Adrenal gland (tissue), 9 donors: ENCODE measurements at regions not wholly inside any gene's neighbourhood (a gene's known extent, or its start where the extent isn't known, plus 50 kb on each side); places are given as distances from the start of the nearest gene placed in this dataset.

ENCODE experiments used
- DNase-seq, 7 donors: peaks; one replicate each; pipeline ENCODE4 v3.0.0-alpha.2; 2019 to 2020
- H3K27ac ChIP-seq, 5 donors: fragments of 200-600 bp; sonication (generic) in 4 of 5; 1 replicate in 3 of 5; 2 replicates in 2 of 5; pipeline versions ENCODE4 v1.5.1 to v1.8.0; 2016 to 2020; ENCODE audit warnings: mild to moderate bottlenecking in 1 of 5
- H3K27me3 ChIP-seq: fragments of 200-600 bp; 2 replicates; pipeline ENCODE4 v1.8.0; 2021
- H3K36me3 ChIP-seq, 2 donors: fragments of 200-600 bp; replicated peaks in 1 of 2; 1 replicate in 1 of 2; 2 replicates in 1 of 2; pipeline versions ENCODE4 v1.5.1 to v1.8.0; 2018 to 2022
- H3K4me1 ChIP-seq, 2 donors: fragments of 200-600 bp; replicated peaks in 1 of 2; 1 replicate in 1 of 2; 2 replicates in 1 of 2; pipeline versions ENCODE4 v1.5.1 to v1.8.0; 2018 to 2021
- H3K4me3 ChIP-seq, 4 donors: fragments of 200-600 bp; sonication (generic) in 3 of 4; one replicate each; pipeline ENCODE4 v1.5.1; 2016 to 2018
- H3K9me3 ChIP-seq, 3 donors: fragments of 200-600 bp; sonication (generic) in 1 of 3; replicated peaks in 1 of 3; 1 replicate in 2 of 3; 2 replicates in 1 of 3; pipeline versions ENCODE4 v1.5.1 to v1.8.0; 2016 to 2021
- CTCF ChIP-seq, 6 experiments: fragments of 450-650 bp in 4 of 6; fragments of 200-600 bp in 2 of 6; sonication (generic) in 1 of 6; IDR thresholded peaks; 1 replicate in 5 of 6; 2 replicates in 1 of 6; pipeline versions ENCODE4 v1.5.1 to v1.8.0; 2016 to 2021; ENCODE audit warnings: antibody characterized with exemption in 6 of 6, mild to moderate bottlenecking in 2 of 6, moderate library complexity in 1 of 6
- POLR2A ChIP-seq, 2 donors: fragments of 450-650 bp; IDR thresholded peaks; one replicate each; pipeline ENCODE4 v1.6.1; 2017; ENCODE audit warnings: antibody characterized with exemption in 2 of 2, mild to moderate bottlenecking in 2 of 2, moderate library complexity in 1 of 2
- WGBS, 4 donors: extraction: QIAGEN DNeasy Blood & Tissue Kit in 2 of 4; methylation state at CpG; one replicate each; pipeline versions ENCODE4 v1.1.5 to v1.1.7; 2013 to 2017; 5-methylcytosine and 5-hydroxymethylcytosine counted together
- intact Hi-C, 2 donors: fragments of 100-400 bp; cut with DNase I; formaldehyde crosslinking; loops; one replicate each; pipeline versions ENCODE4 v1.14.1 to v1.15.0; 2022 to 2023
- donor health status: healthy with polysubstance abuse.
- donor health status: Bipolar disorder and iron deficiency.
- donor health status: DM: yes; HTN: yes; CAD: no.
- donor health status: DM: no; HTN: no; CAD: no.
- donor health status: DM: no; HTN: no; CAD: no.

- Histone ChIP-seq H3K9me3 (no peaks in the 10 kb centered on the region), H3K4me1 (no peaks in the 10 kb centered on the region), H3K36me3 (no peaks in the 10 kb centered on the region), H3K4me3 (no peak overlapping the region), H3K27ac (no peak overlapping the region), H3K27me3 (no peaks in the 10 kb centered on the region)
- no peak for DNase-seq
- TF ChIP-seq CTCF (IDR thresholded peaks at IDR 0.05), result no peak
- TF ChIP-seq POLR2A (IDR thresholded peaks at IDR 0.05), result no peak
- intact Hi-C loops, result no loop called here
- 69 to 87% (median 76%) methylated on average over 2 of the region's 2 CpGs for WGBS, 4 donors
These were observed 142.3 kb upstream of the CDH5 start for GRCh38 chr16:66224186-66224585.

GRCh38 chr16:66223176-66223780 lies 143.2 kb upstream of the CDH5 start:
- Histone ChIP-seq H3K36me3 (no peaks in the 10 kb centered on the region), H3K4me3 (no peak overlapping the region), H3K9me3 (no peaks in the 10 kb centered on the region), H3K4me1 (no peaks in the 10 kb centered on the region), H3K27ac (no peak overlapping the region), H3K27me3 (no peaks in the 10 kb centered on the region)
- intact Hi-C loops, result no loop called here
- DNase-seq, result peak in 1 of 7 donors; percentile 34
- 47 to 53% (median 52%) methylated on average over 7 to 8 of the region's 8 CpGs for WGBS, 4 donors
- no peak for TF ChIP-seq CTCF (IDR thresholded peaks at IDR 0.05)
- TF ChIP-seq POLR2A (IDR thresholded peaks at IDR 0.05), result no peak

GRCh38 chr16:66222756-66223155 lies 143.7 kb upstream of the CDH5 start:
- no peaks in the 10 kb centered on the region for H3K4me1 ChIP-seq
- H3K27ac ChIP-seq, result no peak overlapping the region
- H3K9me3 ChIP-seq, result no peaks in the 10 kb centered on the region
- H3K27me3 ChIP-seq, result no peaks in the 10 kb centered on the region
- TF ChIP-seq CTCF (IDR thresholded peaks at IDR 0.05) (no peak), POLR2A (IDR thresholded peaks at IDR 0.05) (no peak)
- no peaks in the 10 kb centered on the region for H3K36me3 ChIP-seq
- H3K4me3 ChIP-seq, result no peak overlapping the region
- WGBS, 4 donors, result 77 to 91% (median 89%) methylated on average over 1 of the region's 1 CpG; no CpG with 5 or more reads in 1 of the 4 donors
- intact Hi-C loops, result no loop called here
- peak in 1 of 7 donors; percentile 7 for DNase-seq

GRCh38 chr16:66220702-66221101 lies 145.8 kb upstream of the CDH5 start:
- intact Hi-C loops, result no loop called here
- no peak for TF ChIP-seq POLR2A (IDR thresholded peaks at IDR 0.05)
- TF ChIP-seq CTCF (IDR thresholded peaks at IDR 0.05), result no peak
- WGBS, 4 donors, result 54 to 77% (median 69%) methylated on average over 5 to 6 of the region's 6 CpGs

More at GRCh38 chr16:66220702-66221101, 145.8 kb upstream of the CDH5 start:
- no peaks in the 10 kb centered on the region for H3K9me3 ChIP-seq
- peak in 1 of 7 donors; percentile 36 for DNase-seq
- no peaks in the 10 kb centered on the region for H3K4me1 ChIP-seq
- H3K4me3 ChIP-seq, result no peak overlapping the region
- no peaks in the 10 kb centered on the region for H3K36me3 ChIP-seq
- no peak overlapping the region for H3K27ac ChIP-seq
- H3K27me3 ChIP-seq, result no peaks in the 10 kb centered on the region
